HG03342 (cell line): ENCODE measurements at regions not wholly inside any gene's neighbourhood (a gene's known extent, or its start where the extent isn't known, plus 50 kb on each side); places are given as distances from the start of the nearest gene placed in this dataset.
"Not testable (repeated sequence)": the region's sequence is repeated elsewhere in the genome, so short reads cannot be mapped to it uniquely, and the experiment has no call there.

Experiments used
- ATAC-seq: cut with Tn5 transposase; IDR thresholded peaks from one replicate; pipeline ENCODE4 v1.9.1; 2021; ENCODE audit warnings: mild to moderate bottlenecking, moderate library complexity; ENCODE audit not compliant: unreplicated experiment

GRCh38 chr22:22716136-22716665 is 71.8 kb downstream of the GGTLC2 start:
- no peak for ATAC-seq

GRCh38 chr22:22717664-22718063 is 73.2 kb downstream of the GGTLC2 start:
- no peak for ATAC-seq

- ATAC-seq, result peak; percentile 47
These were observed 75.8 kb downstream of the GGTLC2 start for GRCh38 chr22:22720201-22720723.

GRCh38 chr22:22720724-22721261 is 76.4 kb downstream of the GGTLC2 start:
- ATAC-seq, result peak; percentile 72

- ATAC-seq, result no peak
These were observed 77.4 kb downstream of the GGTLC2 start for GRCh38 chr22:22721681-22722354.

- no peak for ATAC-seq
These were observed 84.0 kb downstream of the GGTLC2 start for GRCh38 chr22:22728382-22728781.

DNA sequence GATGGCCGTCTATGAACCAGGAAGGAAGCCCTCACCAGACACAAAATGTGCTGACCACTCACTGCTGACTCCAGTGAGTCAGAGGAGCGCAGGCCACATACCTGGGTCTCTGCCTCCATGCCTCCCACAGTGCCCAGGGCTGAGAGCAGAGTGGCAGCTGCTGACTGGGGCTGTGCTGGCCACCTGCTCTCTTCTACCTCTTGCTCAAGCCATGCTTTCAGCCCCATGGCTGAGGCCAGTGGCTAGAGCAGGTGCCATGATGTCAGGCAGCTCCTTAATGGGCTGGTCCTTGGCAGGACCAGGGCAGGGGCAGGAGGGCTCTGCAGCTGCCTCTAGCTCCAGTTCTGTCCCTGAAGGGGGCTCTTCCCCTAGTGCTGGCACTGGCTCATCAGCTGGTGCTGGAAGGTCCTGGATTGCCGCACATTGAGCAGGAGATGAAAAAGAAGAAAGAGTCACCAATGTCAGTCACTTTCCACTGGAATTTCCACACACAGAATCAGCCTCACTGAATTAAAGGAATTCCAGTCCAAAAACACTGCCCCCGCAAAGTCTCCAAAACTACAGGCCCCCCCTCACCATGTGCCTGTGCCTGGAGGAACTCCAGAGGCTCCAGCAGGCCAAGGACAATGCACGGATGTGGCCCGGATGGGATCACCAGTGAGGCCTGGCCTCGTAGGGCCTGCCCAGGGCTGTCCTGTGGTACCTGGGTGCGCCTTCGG is 86.4 kb downstream of the GGTLC2 start:
- no peak for ATAC-seq

GRCh38 chr22:22731374-22731676 is 86.9 kb downstream of the GGTLC2 start:
- no peak for ATAC-seq

- not testable (repeated sequence) for ATAC-seq
These were observed 88.6 kb downstream of the GGTLC2 start for GRCh38 chr22:22733006-22733405.

DNA sequence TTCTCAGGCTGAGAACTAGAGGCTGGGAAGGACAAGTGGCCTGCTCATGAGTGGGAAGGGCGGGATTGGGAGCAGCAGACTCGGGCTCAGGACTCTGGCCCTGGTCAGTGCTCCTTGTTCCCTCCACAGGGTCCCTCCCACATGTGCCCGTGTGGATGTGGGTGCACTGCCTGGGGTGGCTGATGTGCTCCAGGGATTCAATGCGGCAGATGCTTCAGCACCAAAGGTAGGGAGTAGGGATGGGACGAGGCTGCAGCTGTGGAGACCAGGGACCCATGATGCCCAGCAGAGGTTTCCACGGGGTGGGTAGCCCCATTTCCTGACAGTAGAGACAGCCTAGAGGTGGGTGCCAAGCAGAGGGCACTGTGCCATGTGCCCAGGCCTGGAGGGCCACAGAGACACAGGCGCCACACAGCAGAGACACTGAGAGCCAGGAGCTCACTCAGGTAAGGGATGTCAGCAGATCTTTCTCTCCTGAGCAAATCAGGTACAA is 89.5 kb downstream of the GGTLC2 start:
- no peak for ATAC-seq

GRCh38 chr22:22734395-22735272 is 90.2 kb downstream of the GGTLC2 start:
- ATAC-seq, result not testable (repeated sequence)

- not testable (repeated sequence) for ATAC-seq
These were observed 90.9 kb downstream of the GGTLC2 start for GRCh38 chr22:22735276-22735675.

GRCh38 chr22:22735695-22736611 is 91.5 kb downstream of the GGTLC2 start:
- no peak for ATAC-seq

GRCh38 chr22:22737590-22737989 is 93.2 kb downstream of the GGTLC2 start:
- ATAC-seq, result no peak

GRCh38 chr22:22738959-22739585 is 94.7 kb downstream of the GGTLC2 start:
- no peak for ATAC-seq

- no peak for ATAC-seq
These were observed 96.3 kb downstream of the GGTLC2 start for GRCh38 chr22:22740560-22741276.

GRCh38 chr22:22741843-22742242 is 97.4 kb downstream of the GGTLC2 start:
- no peak for ATAC-seq

DNA sequence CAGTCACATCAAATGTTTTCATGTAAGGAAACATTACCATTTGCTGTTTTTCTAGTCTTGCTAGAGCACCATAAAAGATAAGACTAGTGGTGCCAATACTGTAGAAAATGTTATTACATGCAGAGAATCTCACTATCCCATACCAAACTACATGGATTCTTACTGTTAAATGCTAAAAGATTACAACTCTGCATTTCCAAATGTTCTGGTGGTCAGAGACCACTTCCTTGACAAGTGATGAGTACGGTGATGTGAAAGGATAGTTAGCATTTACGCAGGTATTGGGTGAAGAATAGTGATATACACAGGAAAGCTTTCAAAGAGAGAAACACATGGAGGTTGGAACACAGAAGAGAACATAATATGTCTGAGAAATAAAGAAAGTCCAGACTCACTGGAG is 98.2 kb downstream of the GGTLC2 start:
- no peak for ATAC-seq
